ENCODE measurements at regions not wholly inside any gene's neighbourhood (a gene's known extent, or its start where the extent isn't known, plus 50 kb on each side); places are given as distances from the start of the nearest gene placed in this dataset.

DNA sequence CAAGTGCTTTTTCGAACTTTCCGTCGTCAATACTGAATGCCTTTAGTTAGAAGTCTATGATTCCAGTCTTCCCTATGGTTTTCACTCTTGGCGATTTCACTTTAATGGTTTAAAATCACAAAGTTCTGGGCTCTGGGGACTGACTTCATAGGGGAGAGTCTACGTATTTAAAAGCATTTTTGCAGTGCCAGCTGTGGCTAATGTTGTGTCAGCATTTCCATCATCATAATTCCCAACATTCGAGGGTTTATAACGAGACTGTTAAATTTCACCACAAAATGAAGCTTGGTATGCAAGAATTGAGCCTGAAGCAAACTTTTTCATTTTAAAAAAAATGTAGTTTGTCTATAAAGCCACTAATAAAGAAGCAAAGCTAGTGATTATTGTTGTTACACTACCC, 242.7 kb downstream of the SOX4 start:
- TF ChIP-seq, protein P1, sequence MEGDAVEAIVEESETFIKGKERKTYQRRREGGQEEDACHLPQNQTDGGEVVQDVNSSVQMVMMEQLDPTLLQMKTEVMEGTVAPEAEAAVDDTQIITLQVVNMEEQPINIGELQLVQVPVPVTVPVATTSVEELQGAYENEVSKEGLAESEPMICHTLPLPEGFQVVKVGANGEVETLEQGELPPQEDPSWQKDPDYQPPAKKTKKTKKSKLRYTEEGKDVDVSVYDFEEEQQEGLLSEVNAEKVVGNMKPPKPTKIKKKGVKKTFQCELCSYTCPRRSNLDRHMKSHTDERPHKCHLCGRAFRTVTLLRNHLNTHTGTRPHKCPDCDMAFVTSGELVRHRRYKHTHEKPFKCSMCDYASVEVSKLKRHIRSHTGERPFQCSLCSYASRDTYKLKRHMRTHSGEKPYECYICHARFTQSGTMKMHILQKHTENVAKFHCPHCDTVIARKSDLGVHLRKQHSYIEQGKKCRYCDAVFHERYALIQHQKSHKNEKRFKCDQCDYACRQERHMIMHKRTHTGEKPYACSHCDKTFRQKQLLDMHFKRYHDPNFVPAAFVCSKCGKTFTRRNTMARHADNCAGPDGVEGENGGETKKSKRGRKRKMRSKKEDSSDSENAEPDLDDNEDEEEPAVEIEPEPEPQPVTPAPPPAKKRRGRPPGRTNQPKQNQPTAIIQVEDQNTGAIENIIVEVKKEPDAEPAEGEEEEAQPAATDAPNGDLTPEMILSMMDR (IDR thresholded peaks at IDR 0.05): no peak
- no peak for DNase-seq

DNA sequence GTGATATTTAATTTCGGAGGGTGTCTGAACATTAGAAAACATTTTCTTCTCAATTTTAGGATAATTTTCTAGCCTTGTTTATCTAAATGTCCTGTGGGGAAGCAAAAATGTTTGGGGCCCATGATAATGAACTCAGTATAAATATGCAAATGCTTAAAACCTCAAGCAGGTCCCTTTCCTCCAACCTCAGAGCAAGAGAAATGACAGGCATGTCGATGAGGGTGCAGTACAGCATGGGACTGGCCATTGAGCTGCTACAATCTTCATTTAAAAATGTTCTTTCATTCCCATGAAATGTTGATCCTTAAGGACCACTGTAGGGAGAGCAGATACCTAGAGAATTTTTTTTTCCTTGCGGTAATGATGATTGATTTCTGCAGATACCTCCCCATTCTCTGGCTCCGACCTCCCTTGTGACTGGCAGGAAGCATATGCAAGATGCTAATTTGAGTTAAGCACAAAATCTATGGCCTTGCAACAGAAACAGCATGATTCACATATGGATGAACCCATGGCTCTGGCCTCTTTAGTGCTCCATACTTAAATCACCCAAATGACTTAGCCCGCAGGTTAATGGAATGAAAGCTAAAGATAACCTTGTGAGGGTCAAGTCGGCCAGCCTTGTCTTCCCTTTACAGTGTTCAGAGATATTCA, 243.3 kb downstream of the SOX4 start:
- Histone ChIP-seq H3K36me3 (ENCODE audit: low read depth) (no peaks in the 10 kb centered on the region), H3K9me3 (no peaks in the 10 kb centered on the region), H3K4me3 (no peak overlapping the region), H3K4me1 (ENCODE audit: low read depth) (no peaks in the 10 kb centered on the region)
- TF ChIP-seq, protein P1 (IDR thresholded peaks at IDR 0.05): no peak
- intact Hi-C loops (cut with DNase I, micrococcal nuclease): no loop called here
- no peak for DNase-seq
- ATAC-seq: no peak

More for the DNA sequence above, 242.7 kb downstream of the SOX4 start:
- ATAC-seq: no peak
- no peaks in the 10 kb centered on the region for H3K36me3 ChIP-seq (ENCODE audit: low read depth)
- no peaks in the 10 kb centered on the region for H3K9me3 ChIP-seq
- intact Hi-C loops (cut with DNase I, micrococcal nuclease): no loop called here
- no peak overlapping the region for H3K4me3 ChIP-seq
- no peaks in the 10 kb centered on the region for H3K4me1 ChIP-seq (ENCODE audit: low read depth)

DNA sequence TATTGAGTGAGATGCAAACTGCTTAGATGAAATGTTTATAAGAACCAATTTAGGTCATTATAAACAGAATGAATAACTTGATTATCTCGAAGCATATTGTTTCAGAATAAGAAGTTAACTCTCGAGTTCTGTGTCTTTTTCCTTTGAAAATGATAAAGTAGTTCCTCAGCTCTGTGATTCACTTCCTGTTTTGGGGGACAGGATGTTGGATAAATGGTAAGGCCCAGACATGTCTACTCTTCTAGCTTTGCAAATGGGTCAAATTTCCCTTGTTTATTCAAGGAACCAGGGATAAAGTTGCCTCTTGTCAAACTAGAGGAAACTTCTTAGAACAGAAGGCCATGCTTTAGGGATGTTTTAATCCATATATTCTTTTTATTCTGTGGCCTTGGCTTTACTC, 246.9 kb downstream of the SOX4 start:
- no peak for DNase-seq
- no peak for ATAC-seq
- H3K9me3 ChIP-seq: no peaks in the 10 kb centered on the region
- no peak overlapping the region for H3K4me3 ChIP-seq
- no peaks in the 10 kb centered on the region for H3K4me1 ChIP-seq (ENCODE audit: low read depth)
- intact Hi-C loops (cut with DNase I, micrococcal nuclease): no loop called here
- TF ChIP-seq, protein P1 (IDR thresholded peaks at IDR 0.05): no peak
- no peaks in the 10 kb centered on the region for H3K36me3 ChIP-seq (ENCODE audit: low read depth)

DNA sequence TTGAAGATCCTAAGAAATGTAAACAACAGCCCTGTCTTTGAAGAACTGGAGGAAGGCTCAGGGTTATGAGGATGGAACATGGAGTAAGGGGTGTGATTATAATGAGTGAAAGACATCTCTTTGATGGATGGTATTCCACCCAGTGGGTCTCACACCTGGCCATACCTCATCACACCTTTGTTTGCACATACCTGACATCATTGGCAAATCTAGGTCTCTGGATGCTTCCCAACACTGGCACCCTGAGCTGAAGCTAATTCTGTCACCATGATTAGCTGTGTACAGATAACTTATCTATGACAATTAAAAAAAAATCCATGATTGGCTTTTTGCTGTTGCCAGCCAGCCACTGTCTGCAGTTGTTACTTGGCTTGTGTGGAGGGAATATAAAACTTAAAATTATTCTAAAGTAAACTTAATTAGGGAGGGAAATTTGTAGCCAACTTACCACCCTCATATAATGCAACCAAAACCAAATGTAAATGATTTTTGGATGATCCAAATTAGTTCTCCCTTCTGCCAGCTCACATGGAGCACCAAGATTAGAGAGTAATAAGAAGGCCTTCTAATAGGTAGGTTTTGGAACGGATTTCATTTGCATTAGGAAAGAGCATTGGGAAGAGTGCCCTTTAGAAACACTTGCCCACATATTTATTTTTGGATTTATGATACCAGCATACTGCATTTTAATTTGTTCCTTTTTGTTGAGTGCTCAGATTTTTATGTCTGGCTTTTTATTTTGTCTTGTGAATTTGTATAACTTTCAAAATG, 249.5 kb downstream of the SOX4 start:
- TF ChIP-seq, protein P1 (IDR thresholded peaks at IDR 0.05): no peak
- ATAC-seq (peak; percentile 41), DNase-seq (no peak)
- H3K4me3 ChIP-seq: no peak overlapping the region
- no peaks in the 10 kb centered on the region for H3K4me1 ChIP-seq (ENCODE audit: low read depth)
- H3K36me3 ChIP-seq (ENCODE audit: low read depth): no peaks in the 10 kb centered on the region
- H3K9me3 ChIP-seq: no peaks in the 10 kb centered on the region
- intact Hi-C loops (cut with DNase I, micrococcal nuclease): no loop called here

DNA sequence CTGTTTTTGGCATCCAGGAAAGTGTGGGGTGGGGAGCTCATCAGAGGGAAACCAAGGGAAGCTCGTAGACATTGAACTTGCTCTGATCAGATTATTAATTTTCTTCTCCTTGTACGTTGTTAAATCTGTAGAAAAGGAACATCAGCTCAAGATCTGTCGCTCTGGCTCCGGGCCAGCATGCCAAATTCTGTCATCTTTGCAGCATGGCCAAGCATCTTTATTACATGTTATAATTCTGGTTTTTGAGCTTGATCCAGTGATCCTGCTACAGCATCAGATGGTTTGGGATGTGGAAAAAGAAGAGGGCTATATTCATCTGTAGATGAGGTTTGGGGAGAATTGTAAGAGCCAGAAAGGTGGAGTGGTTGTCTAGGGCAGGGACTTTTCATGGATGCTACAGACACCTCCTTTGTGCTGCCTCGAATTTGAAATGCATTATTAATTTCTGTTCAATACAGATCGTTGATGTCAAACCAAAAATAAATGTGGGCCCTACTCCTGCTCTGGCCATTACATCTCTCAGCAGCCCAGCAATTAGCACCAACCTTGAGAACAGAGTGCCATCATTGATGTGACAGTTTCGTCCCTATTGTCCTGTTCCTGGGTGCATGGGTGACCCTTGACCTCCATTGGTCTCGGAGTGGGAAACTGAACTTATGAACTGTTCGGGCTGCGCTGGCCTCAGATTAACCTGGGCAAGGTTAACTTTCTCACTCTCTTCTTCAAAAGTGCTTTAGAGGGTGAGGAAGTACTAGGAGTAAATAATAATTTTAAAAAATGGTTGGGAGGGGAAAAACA, 250.8 kb downstream of the SOX4 start:
- no peaks in the 10 kb centered on the region for H3K4me1 ChIP-seq (ENCODE audit: low read depth)
- H3K4me3 ChIP-seq: no peak overlapping the region
- no peaks in the 10 kb centered on the region for H3K9me3 ChIP-seq
- DNase-seq (no peak), ATAC-seq (no peak)
- TF ChIP-seq, protein P1 (IDR thresholded peaks at IDR 0.05): no peak
- H3K36me3 ChIP-seq (ENCODE audit: low read depth): no peaks in the 10 kb centered on the region
- intact Hi-C loops (cut with DNase I, micrococcal nuclease): no loop called here
